ENCODE measurements at regions not wholly inside any gene's neighbourhood (a gene's known extent, or its start where the extent isn't known, plus 50 kb on each side); places are given as distances from the start of the nearest gene placed in this dataset.
A peak's percentile ranks its signal among the peaks of the same experiment; 100 is the strongest.

DNA sequence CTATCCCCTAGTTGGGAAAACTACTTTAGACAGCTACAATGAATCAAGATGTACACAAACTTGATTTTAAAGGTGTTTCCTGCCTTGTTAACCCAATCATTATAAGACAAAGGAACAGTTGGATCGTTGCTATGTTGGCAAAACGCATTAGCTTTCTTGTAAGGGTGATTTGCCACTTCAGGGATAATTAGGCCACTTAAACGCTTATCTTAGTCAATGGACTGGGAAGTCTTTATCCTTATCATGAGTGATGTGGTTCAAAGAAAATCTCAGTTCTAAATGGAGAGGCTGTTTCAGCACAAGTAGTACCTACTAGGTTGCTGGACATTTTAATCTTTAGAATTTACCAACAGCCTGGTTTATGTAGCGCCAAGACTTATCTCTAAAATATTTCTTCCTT lies 406.1 kb upstream of the MEX3C start:
- POLR2A ChIA-PET (ENCODE audit: low non-redundant PET) = no interaction called here
- intact Hi-C loops (cut with micrococcal nuclease; ENCODE audit: unreplicated experiment) = no loop called here
- BruUV-seq (replicated peaks) = no TSS peak

DNA sequence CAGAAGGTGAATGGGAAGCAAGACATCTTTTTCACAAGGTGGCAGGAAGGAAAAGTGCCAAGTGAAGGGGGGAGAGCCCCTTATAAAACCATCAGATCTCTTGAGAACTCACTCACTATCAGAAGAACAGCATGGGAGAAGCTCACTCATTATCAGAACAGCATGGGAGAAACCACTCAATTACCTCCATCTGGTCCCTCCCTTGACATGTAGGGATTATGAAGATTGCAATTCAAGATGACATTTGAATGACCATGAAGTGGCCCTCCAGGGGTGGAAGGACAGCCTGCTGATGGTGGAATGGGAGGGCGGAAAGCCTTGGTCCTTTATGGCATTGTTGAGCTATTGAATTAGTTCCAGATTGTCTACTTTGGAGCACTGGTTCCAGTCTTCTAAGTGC lies 413.0 kb upstream of the MEX3C start:
- no peak for DNase-seq (ENCODE audit: low spot score)
- intact Hi-C loops (cut with micrococcal nuclease; ENCODE audit: unreplicated experiment) = no loop called here
- CTCF ChIA-PET = interaction anchor here (1.0 kb wide), 1 partner anchor 10 kb away, joined by 4 read pairs; no protein-coding TSS in a partner anchor
- H3K4me1 ChIP-seq (ENCODE audit: insufficient read depth, low read length, poor library complexity, severe bottlenecking) = no peaks in the 10 kb centered on the region
- TF ChIP-seq, protein P1, sequence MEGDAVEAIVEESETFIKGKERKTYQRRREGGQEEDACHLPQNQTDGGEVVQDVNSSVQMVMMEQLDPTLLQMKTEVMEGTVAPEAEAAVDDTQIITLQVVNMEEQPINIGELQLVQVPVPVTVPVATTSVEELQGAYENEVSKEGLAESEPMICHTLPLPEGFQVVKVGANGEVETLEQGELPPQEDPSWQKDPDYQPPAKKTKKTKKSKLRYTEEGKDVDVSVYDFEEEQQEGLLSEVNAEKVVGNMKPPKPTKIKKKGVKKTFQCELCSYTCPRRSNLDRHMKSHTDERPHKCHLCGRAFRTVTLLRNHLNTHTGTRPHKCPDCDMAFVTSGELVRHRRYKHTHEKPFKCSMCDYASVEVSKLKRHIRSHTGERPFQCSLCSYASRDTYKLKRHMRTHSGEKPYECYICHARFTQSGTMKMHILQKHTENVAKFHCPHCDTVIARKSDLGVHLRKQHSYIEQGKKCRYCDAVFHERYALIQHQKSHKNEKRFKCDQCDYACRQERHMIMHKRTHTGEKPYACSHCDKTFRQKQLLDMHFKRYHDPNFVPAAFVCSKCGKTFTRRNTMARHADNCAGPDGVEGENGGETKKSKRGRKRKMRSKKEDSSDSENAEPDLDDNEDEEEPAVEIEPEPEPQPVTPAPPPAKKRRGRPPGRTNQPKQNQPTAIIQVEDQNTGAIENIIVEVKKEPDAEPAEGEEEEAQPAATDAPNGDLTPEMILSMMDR (conservative IDR thresholded peaks at IDR 0.05; ENCODE audit: low read depth, low read length) = no peak
- no peak for TF ChIP-seq EZH2 (IDR thresholded peaks at IDR 0.05; ENCODE audit: borderline replicate concordance, low read depth, low read length, poor library complexity, severe bottlenecking)
- POLR2A ChIA-PET (ENCODE audit: low non-redundant PET) = interaction anchor here (0.6 kb wide), 1 partner anchor 728 kb away, joined by 4 read pairs; no protein-coding TSS in a partner anchor
- H3K4me3 ChIP-seq (ENCODE audit: low read depth, low read length, poor library complexity, severe bottlenecking) = no peak overlapping the region
- H3K36me3 ChIP-seq (ENCODE audit: insufficient read depth, low read length, poor library complexity, severe bottlenecking) = no peaks in the 10 kb centered on the region
- peaks cover 8% of the 10 kb centered on the region for H3K27me3 ChIP-seq (replicated peaks; ENCODE audit: insufficient read depth, low read depth, low read length, poor library complexity)
- no peaks in the 10 kb centered on the region for H3K9me3 ChIP-seq (ENCODE audit: low read depth, low read length, poor library complexity, severe bottlenecking)
- no peak overlapping the region for H3K27ac ChIP-seq (ENCODE audit: low read depth, low read length, poor library complexity, severe bottlenecking)
- BruUV-seq (replicated peaks) = no TSS peak

More for the DNA sequence above, 406.1 kb upstream of the MEX3C start:
- Histone ChIP-seq H3K27ac (ENCODE audit: low read depth, low read length, poor library complexity, severe bottlenecking) (no peak overlapping the region), H3K36me3 (ENCODE audit: insufficient read depth, low read length, poor library complexity, severe bottlenecking) (no peaks in the 10 kb centered on the region), H3K9me3 (ENCODE audit: low read depth, low read length, poor library complexity, severe bottlenecking) (no peaks in the 10 kb centered on the region), H3K4me1 (ENCODE audit: insufficient read depth, low read length, poor library complexity, severe bottlenecking) (no peaks in the 10 kb centered on the region), H3K27me3 (replicated peaks; ENCODE audit: insufficient read depth, low read depth, low read length, poor library complexity) (peaks cover 5% of the 10 kb centered on the region), H3K4me3 (ENCODE audit: low read depth, low read length, poor library complexity, severe bottlenecking) (no peak overlapping the region)
- DNase-seq (ENCODE audit: low spot score) = peak; percentile 46
- TF ChIP-seq, protein P1 (conservative IDR thresholded peaks at IDR 0.05; ENCODE audit: low read depth, low read length) = no peak
- TF ChIP-seq EZH2 (IDR thresholded peaks at IDR 0.05; ENCODE audit: borderline replicate concordance, low read depth, low read length, poor library complexity, severe bottlenecking) = no peak
- CTCF ChIA-PET = no interaction called here

DNA sequence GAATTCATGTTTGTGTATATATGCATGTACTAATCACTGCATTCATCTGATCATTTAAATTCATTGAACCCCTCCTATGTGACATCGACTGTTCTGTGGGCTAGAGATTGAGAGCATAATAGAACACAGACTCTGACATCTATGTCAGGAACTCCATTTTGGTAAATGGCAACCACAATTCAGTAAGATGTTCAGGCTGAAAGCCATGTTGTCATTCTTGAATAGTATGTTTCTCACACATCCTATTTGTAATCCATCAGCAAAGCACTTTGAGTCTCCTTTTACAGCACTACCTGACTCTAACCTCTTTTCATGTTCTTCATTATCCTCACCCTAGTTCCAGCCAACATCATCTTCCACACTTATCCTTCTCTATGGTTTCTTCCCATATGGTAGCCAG lies 413.8 kb upstream of the MEX3C start:
- no TSS peak for BruUV-seq (replicated peaks)

More for the DNA sequence above, 413.8 kb upstream of the MEX3C start:
- DNase-seq (ENCODE audit: low spot score) = no peak
- intact Hi-C loops (cut with micrococcal nuclease; ENCODE audit: unreplicated experiment) = no loop called here
- Histone ChIP-seq H3K27me3 (replicated peaks; ENCODE audit: insufficient read depth, low read depth, low read length, poor library complexity) (peaks cover 8% of the 10 kb centered on the region), H3K4me1 (ENCODE audit: insufficient read depth, low read length, poor library complexity, severe bottlenecking) (no peaks in the 10 kb centered on the region), H3K36me3 (ENCODE audit: insufficient read depth, low read length, poor library complexity, severe bottlenecking) (no peaks in the 10 kb centered on the region), H3K4me3 (ENCODE audit: low read depth, low read length, poor library complexity, severe bottlenecking) (no peak overlapping the region), H3K27ac (ENCODE audit: low read depth, low read length, poor library complexity, severe bottlenecking) (no peak overlapping the region), H3K9me3 (ENCODE audit: low read depth, low read length, poor library complexity, severe bottlenecking) (no peaks in the 10 kb centered on the region)
- no peak for TF ChIP-seq EZH2 (IDR thresholded peaks at IDR 0.05; ENCODE audit: borderline replicate concordance, low read depth, low read length, poor library complexity, severe bottlenecking)
- TF ChIP-seq, protein P1 (conservative IDR thresholded peaks at IDR 0.05; ENCODE audit: low read depth, low read length) = no peak
- ChIA-PET POLR2A (ENCODE audit: low non-redundant PET) (interaction anchor here (0.6 kb wide), 1 partner anchor 728 kb away, joined by 4 read pairs; no protein-coding TSS in a partner anchor), CTCF (no interaction called here)

Data from A673 (cell line).